GM12875 (cell line): ENCODE measurements at regions not wholly inside any gene's neighbourhood (a gene's known extent, or its start where the extent isn't known, plus 50 kb on each side); places are given as distances from the start of the nearest gene placed in this dataset.
"Not testable (repeated sequence)": the region's sequence is repeated elsewhere in the genome, so short reads cannot be mapped to it uniquely, and the experiment has no call there.

Experiments
- H3K4me3 ChIP-seq: one replicate; pipeline ENCODE4 v1.5.1; 2011; ENCODE audit warnings: low read depth, low read length, control low read depth
- TF ChIP-seq, protein P1 (sequence below): IDR thresholded peaks from 2 replicates; pipeline ENCODE4 v1.5.1; 2011; ENCODE audit warnings: low read depth, mild to moderate bottlenecking, control low read depth, inconsistent platforms, low read length, moderate library complexity, borderline replicate concordance; ENCODE audit not compliant: insufficient read depth

- TF ChIP-seq, protein P1, sequence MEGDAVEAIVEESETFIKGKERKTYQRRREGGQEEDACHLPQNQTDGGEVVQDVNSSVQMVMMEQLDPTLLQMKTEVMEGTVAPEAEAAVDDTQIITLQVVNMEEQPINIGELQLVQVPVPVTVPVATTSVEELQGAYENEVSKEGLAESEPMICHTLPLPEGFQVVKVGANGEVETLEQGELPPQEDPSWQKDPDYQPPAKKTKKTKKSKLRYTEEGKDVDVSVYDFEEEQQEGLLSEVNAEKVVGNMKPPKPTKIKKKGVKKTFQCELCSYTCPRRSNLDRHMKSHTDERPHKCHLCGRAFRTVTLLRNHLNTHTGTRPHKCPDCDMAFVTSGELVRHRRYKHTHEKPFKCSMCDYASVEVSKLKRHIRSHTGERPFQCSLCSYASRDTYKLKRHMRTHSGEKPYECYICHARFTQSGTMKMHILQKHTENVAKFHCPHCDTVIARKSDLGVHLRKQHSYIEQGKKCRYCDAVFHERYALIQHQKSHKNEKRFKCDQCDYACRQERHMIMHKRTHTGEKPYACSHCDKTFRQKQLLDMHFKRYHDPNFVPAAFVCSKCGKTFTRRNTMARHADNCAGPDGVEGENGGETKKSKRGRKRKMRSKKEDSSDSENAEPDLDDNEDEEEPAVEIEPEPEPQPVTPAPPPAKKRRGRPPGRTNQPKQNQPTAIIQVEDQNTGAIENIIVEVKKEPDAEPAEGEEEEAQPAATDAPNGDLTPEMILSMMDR: no peak
- H3K4me3 ChIP-seq: no peak overlapping the region
Observed at GRCh38 chr12:119931402-119931801, 54.3 kb upstream of the CIT start.

DNA sequence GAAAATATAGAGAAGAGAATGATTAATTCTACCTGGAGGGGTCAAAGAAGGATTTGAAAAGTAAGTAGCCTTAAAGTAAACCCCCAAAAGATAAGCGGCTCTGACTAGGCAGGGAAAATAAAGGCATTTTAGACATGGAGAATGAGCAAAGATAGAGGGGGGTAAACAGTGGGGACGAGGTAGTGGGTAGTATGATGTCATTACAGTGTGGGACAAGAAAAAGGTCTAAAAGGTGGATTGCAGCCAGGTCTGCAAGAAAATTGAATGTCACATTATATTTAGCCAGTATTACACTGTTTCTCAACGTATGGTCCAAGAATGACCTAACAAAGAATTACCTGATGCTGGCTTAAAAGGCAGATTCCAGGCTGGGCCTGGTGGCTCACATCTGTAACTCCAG is 55.8 kb upstream of the CIT start:
- H3K4me3 ChIP-seq: no peak overlapping the region
- TF ChIP-seq, protein P1: no peak

DNA sequence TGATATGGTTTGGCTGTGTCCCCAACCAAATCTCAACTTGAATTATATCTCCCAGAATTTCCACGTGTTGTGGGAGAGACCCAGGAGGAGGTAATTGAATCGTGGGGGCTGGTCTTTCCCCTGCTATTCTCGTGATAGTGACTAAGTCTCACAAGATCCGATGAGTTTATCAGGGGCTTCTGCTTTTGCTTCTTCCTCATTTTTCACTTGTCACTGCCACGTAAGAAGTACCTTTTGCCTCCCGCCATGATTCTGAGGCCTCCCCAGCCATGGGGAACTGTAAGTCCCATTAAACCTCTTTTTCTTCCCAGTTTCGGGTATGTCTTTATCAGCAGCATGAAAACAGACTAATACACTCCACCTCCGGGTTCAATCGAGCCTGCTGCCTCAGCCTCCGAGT is 54.3 kb upstream of the BICDL1 start:
- H3K4me3 ChIP-seq: not testable (repeated sequence)

DNA sequence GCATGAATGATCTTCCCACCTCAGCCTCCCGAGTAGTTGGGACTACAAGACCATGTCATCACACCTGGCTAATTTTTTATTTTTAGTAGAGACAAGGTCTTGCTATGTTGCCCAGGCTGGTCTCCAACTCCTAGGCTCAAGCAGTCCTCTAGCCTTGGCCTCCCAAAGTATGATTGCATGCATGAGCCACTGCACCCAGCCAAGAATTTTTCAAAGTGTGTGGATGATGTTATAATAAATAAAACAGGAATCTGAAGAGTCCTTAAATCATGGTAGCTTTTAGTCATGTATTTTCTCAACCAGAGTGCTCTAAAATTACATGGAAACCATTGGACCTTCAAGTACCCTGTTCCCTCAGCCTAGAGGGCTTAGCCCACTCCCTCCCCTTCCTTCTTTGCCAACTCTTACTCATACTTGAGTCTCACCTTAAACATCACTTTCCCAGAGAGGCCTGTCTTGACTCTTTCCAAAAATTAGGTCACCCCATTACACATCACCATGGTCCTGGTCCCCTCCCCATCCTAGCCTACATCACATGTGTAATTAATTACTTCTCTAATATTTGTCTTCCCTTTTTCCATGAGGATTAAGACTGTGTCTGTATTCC is 52.2 kb upstream of the BICDL1 start:
- TF ChIP-seq, protein P1: no peak
- no peak overlapping the region for H3K4me3 ChIP-seq

DNA sequence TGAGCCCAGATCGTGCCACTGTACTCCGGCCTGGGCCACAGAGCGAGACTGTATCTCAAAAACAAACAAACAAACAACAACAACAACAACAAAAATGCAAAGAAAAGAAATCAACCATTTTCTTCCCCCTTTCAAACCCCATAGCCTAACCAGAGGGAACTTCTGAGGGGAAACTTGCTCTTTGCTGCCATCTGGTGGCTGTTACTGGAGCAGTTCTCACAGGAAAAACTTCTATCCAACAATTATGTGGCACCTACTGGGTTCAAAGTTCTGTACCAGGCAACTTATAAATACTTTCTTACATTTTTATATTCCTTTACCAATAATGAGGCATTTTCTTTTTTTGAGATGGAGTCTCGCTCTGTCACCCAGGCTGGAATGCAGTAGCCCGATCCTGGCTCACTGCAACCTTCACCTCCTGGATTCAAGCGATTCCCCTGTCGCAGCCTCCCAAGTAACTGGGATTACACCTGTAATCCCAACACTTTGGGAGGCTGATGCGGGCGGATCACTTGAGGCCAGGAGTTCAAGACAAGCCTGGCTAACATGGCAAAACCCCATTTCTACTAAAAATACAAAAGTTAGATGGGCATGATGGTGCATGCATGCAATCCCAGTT is 50.9 kb upstream of the BICDL1 start:
- TF ChIP-seq, protein P1: peak; percentile 73; the same call in 1 of the 2 replicates
- no peak overlapping the region for H3K4me3 ChIP-seq
